SU-DHL-6 (cell line): ENCODE measurements at regions not wholly inside any gene's neighbourhood (a gene's known extent, or its start where the extent isn't known, plus 50 kb on each side); places are given as distances from the start of the nearest gene placed in this dataset.

Source experiments
- H2AFZ ChIP-seq: fragments of 200-600 bp; sonication (generic); 2 replicates; pipeline ENCODE4 v1.6.1; 2014; ENCODE audit warnings: low read depth, mild to moderate bottlenecking, moderate library complexity, mixed read lengths, antibody characterized with exemption, low read length; ENCODE audit not compliant: severe bottlenecking
- H3F3A ChIP-seq: fragments of 200-600 bp; shearing (Covaris generic); 2 replicates; pipeline ENCODE4 v1.6.0; 2016; ENCODE audit warnings: antibody characterized with exemption, mild to moderate bottlenecking; ENCODE audit not compliant: insufficient read depth
- H3K27ac ChIP-seq: fragments of 200-600 bp; sonication (generic); 2 replicates; pipeline ENCODE4 v1.5.1; 2016; ENCODE audit warnings: low read depth, mild to moderate bottlenecking, low read length, moderate library complexity, mixed read lengths
- H3K27me3 ChIP-seq: fragments of 200-600 bp; sonication (generic), shearing (Covaris generic); 2 replicates; pipeline ENCODE4 v1.6.0; 2014; ENCODE audit warnings: mild to moderate bottlenecking, low read length
- H3K36me3 ChIP-seq: fragments of 200-600 bp; sonication (generic); 2 replicates; pipeline ENCODE4 v1.6.1; 2014; ENCODE audit warnings: mild to moderate bottlenecking, low read length, mixed read lengths
- H3K4me2 ChIP-seq: fragments of 300-600, 200-600 bp; shearing (Covaris generic), sonication (generic); 2 replicates; pipeline ENCODE4 v1.6.0; 2014; ENCODE audit warnings: low read length, low read depth, mild to moderate bottlenecking; ENCODE audit not compliant: poor library complexity, severe bottlenecking
- H3K4me3 ChIP-seq: fragments of 200-600 bp; sonication (generic); 2 replicates; pipeline ENCODE4 v1.5.1; 2014; ENCODE audit warnings: antibody characterized with exemption, low read length, mild to moderate bottlenecking, mixed read lengths; ENCODE audit not compliant: insufficient read depth, poor library complexity, severe bottlenecking
- H3K79me2 ChIP-seq: fragments of 200-600 bp; sonication (generic); 2 replicates; pipeline ENCODE4 v1.6.1; 2014; ENCODE audit warnings: mild to moderate bottlenecking, low read length, moderate library complexity; ENCODE audit not compliant: insufficient read depth
- H3K9ac ChIP-seq: fragments of 200-600 bp; sonication (generic); 2 replicates; pipeline ENCODE4 v1.7.0; 2014; ENCODE audit warnings: mild to moderate bottlenecking, low read length
- H3K9me2 ChIP-seq: fragments of 200-600 bp; sonication (generic); replicated peaks from 2 replicates; pipeline ENCODE4 v1.6.1; 2014; ENCODE audit warnings: low read length; ENCODE audit not compliant: insufficient read depth
- H3K9me3 ChIP-seq: fragments of 200-600 bp; sonication (generic); 2 replicates; pipeline ENCODE4 v1.6.1; 2014; ENCODE audit warnings: low read length, mixed read lengths; ENCODE audit not compliant: insufficient read depth
- H4K20me1 ChIP-seq: fragments of 200-600 bp; sonication (generic); 2 replicates; pipeline ENCODE4 v1.6.1; 2014; ENCODE audit warnings: low read depth, mild to moderate bottlenecking, antibody characterized with exemption, low read length, moderate library complexity, mixed read lengths
- EZH2phosphoT487 ChIP-seq: fragments of 200-600 bp; sonication (generic), shearing (Covaris generic); conservative IDR thresholded peaks from 2 replicates; pipeline ENCODE4 v1.6.1; 2018; ENCODE audit warnings: mild to moderate bottlenecking, antibody characterized with exemption, low read length, moderate library complexity, mixed read lengths
- TF ChIP-seq, protein P1 (sequence below): fragments of 200-600 bp; sonication (generic); IDR thresholded peaks from one replicate; pipeline ENCODE4 v1.5.1; 2017; ENCODE audit warnings: antibody characterized with exemption, mild to moderate bottlenecking, low read length, moderate library complexity; ENCODE audit not compliant: insufficient read depth, poor library complexity, severe bottlenecking

GRCh38 chr4:123802082-123802645, 405.6 kb downstream of the SPRY1 start:
- no peaks in the 10 kb centered on the region for H3K79me2 ChIP-seq
- no peak overlapping the region for H3K27ac ChIP-seq
- no peaks in the 10 kb centered on the region for H3K9me3 ChIP-seq
- no peak overlapping the region for H2AFZ ChIP-seq
- no peaks in the 10 kb centered on the region for H4K20me1 ChIP-seq
- H3K27me3 ChIP-seq, result no peaks in the 10 kb centered on the region
- H3K9me2 ChIP-seq, result no peaks in the 10 kb centered on the region
- H3K9ac ChIP-seq, result no peak overlapping the region
- no peaks in the 10 kb centered on the region for H3F3A ChIP-seq
- no peak overlapping the region for H3K4me3 ChIP-seq
- no peak overlapping the region for H3K4me2 ChIP-seq
- TF ChIP-seq, protein P1, sequence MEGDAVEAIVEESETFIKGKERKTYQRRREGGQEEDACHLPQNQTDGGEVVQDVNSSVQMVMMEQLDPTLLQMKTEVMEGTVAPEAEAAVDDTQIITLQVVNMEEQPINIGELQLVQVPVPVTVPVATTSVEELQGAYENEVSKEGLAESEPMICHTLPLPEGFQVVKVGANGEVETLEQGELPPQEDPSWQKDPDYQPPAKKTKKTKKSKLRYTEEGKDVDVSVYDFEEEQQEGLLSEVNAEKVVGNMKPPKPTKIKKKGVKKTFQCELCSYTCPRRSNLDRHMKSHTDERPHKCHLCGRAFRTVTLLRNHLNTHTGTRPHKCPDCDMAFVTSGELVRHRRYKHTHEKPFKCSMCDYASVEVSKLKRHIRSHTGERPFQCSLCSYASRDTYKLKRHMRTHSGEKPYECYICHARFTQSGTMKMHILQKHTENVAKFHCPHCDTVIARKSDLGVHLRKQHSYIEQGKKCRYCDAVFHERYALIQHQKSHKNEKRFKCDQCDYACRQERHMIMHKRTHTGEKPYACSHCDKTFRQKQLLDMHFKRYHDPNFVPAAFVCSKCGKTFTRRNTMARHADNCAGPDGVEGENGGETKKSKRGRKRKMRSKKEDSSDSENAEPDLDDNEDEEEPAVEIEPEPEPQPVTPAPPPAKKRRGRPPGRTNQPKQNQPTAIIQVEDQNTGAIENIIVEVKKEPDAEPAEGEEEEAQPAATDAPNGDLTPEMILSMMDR, result no peak
- no peak for TF ChIP-seq EZH2phosphoT487
- H3K36me3 ChIP-seq, result no peaks in the 10 kb centered on the region

- TF ChIP-seq, protein P1, result no peak
- TF ChIP-seq EZH2phosphoT487, result no peak
- Histone ChIP-seq H4K20me1 (no peaks in the 10 kb centered on the region), H3K27ac (no peak overlapping the region), H3K4me3 (no peak overlapping the region), H3K9me2 (no peaks in the 10 kb centered on the region), H3K36me3 (no peaks in the 10 kb centered on the region), H3K9me3 (no peaks in the 10 kb centered on the region), H3K27me3 (no peaks in the 10 kb centered on the region), H2AFZ (no peak overlapping the region), H3K9ac (no peak overlapping the region), H3K79me2 (no peaks in the 10 kb centered on the region), H3K4me2 (no peak overlapping the region), H3F3A (no peaks in the 10 kb centered on the region)
These were observed 406.3 kb downstream of the SPRY1 start for GRCh38 chr4:123802933-123803332.

DNA sequence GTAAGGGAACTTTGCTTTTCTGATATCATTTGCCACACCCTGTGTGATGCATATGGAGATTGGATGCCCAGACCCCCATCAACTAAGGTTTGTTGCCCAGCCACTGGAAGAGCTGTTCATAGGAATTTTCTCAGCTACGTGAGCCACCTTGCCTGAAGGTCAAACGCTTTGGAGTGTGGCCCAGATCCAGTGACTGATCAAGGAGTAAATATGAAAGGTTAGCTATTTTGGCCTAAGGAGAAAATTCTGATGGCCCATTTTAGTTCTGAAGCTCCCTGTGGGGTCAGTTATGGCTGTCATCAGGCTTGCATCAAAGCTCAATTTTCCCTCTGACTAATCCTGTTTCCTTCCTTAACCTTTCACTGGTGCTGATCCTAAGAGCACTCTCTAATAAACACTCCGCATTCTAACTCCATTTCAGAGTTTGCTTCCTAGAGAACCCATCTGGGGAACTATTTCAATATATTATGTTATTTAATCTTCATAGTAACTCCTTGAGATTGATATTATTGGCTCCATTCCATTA, 407.7 kb downstream of the SPRY1 start:
- H3K27me3 ChIP-seq, result no peaks in the 10 kb centered on the region

More for the DNA sequence above, 407.7 kb downstream of the SPRY1 start:
- H3K4me3 ChIP-seq, result no peak overlapping the region
- no peaks in the 10 kb centered on the region for H3K79me2 ChIP-seq
- no peak overlapping the region for H2AFZ ChIP-seq
- TF ChIP-seq, protein P1, result no peak
- TF ChIP-seq EZH2phosphoT487, result no peak
- H3F3A ChIP-seq, result no peaks in the 10 kb centered on the region
- no peaks in the 10 kb centered on the region for H3K9me3 ChIP-seq
- H3K27ac ChIP-seq, result no peak overlapping the region
- H3K9ac ChIP-seq, result no peak overlapping the region
- no peaks in the 10 kb centered on the region for H4K20me1 ChIP-seq
- no peaks in the 10 kb centered on the region for H3K36me3 ChIP-seq
- no peaks in the 10 kb centered on the region for H3K9me2 ChIP-seq
- H3K4me2 ChIP-seq, result no peak overlapping the region
